H9 (cell line): ENCODE measurements at regions not wholly inside any gene's neighbourhood (a gene's known extent, or its start where the extent isn't known, plus 50 kb on each side); places are given as distances from the start of the nearest gene placed in this dataset.

Source experiments
- DNase-seq: peaks from one replicate; pipeline ENCODE4 v3.0.0-alpha.2; 2017
- H2AFZ ChIP-seq: one replicate; pipeline ENCODE4 v1.6.1; 2013; ENCODE audit warnings: mild to moderate bottlenecking, low read length, control low read depth, moderate library complexity
- H2AK5ac ChIP-seq: 2 replicates; pipeline ENCODE4 v1.6.1; 2013; ENCODE audit warnings: low read length, control low read depth, mixed read lengths; ENCODE audit not compliant: insufficient read length
- H2BK120ac ChIP-seq: one replicate; pipeline ENCODE4 v1.6.1; 2013; ENCODE audit warnings: low read depth, mild to moderate bottlenecking, low read length, control low read depth, inconsistent platforms; ENCODE audit not compliant: poor library complexity, severe bottlenecking
- H2BK12ac ChIP-seq: 2 replicates; pipeline ENCODE4 v1.6.1; 2013; ENCODE audit warnings: low read length, control low read depth, mixed read lengths, low read depth; ENCODE audit not compliant: insufficient read length
- H2BK15ac ChIP-seq: 2 replicates; pipeline ENCODE4 v1.6.1; 2013; ENCODE audit warnings: low read depth, low read length, control low read depth
- H2BK20ac ChIP-seq: one replicate; pipeline ENCODE4 v1.6.1; 2013; ENCODE audit warnings: low read depth, mild to moderate bottlenecking, low read length, control low read depth, inconsistent platforms; ENCODE audit not compliant: poor library complexity, severe bottlenecking
- H2BK5ac ChIP-seq: 2 replicates; pipeline ENCODE4 v1.6.1; 2013; ENCODE audit warnings: low read length, control low read depth, mixed read lengths; ENCODE audit not compliant: insufficient read length
- H3K14ac ChIP-seq: 2 replicates; pipeline ENCODE4 v1.6.1; 2013; ENCODE audit warnings: low read length, control low read depth; ENCODE audit not compliant: insufficient read depth
- H3K18ac ChIP-seq: 2 replicates; pipeline ENCODE4 v1.6.1; 2013; ENCODE audit warnings: low read depth, mild to moderate bottlenecking, mixed read lengths, low read length, control low read depth; ENCODE audit not compliant: insufficient read length
- H3K23ac ChIP-seq: 2 replicates; pipeline ENCODE4 v1.6.1; 2013; ENCODE audit warnings: low read length, control low read depth, mixed read lengths, low read depth; ENCODE audit not compliant: insufficient read length
- H3K23me2 ChIP-seq: 2 replicates; pipeline ENCODE4 v1.6.1; 2013; ENCODE audit warnings: low read depth, mild to moderate bottlenecking, mixed read lengths, low read length, control low read depth; ENCODE audit not compliant: insufficient read length, poor library complexity, severe bottlenecking
- H3K27ac ChIP-seq: 2 replicates; pipeline ENCODE4 v1.5.1; 2013; ENCODE audit warnings: low read length, control low read depth, mixed read lengths, low read depth; ENCODE audit not compliant: insufficient read length
- H3K27me3 ChIP-seq: 2 replicates; pipeline ENCODE4 v1.6.1; 2013; ENCODE audit warnings: low read length, control low read depth, inconsistent platforms; ENCODE audit not compliant: insufficient read depth
- H3K4ac ChIP-seq: 2 replicates; pipeline ENCODE4 v1.6.1; 2013; ENCODE audit warnings: low read depth, mild to moderate bottlenecking, control low read depth, inconsistent platforms, low read length, moderate library complexity
- H3K4me1 ChIP-seq: 2 replicates; pipeline ENCODE4 v1.6.1; 2013; ENCODE audit warnings: low read length, control low read depth, inconsistent platforms; ENCODE audit not compliant: insufficient read depth
- H3K4me2 ChIP-seq: 2 replicates; pipeline ENCODE4 v1.6.1; 2013; ENCODE audit warnings: low read length, control low read depth, mixed read lengths; ENCODE audit not compliant: insufficient read length, insufficient read depth
- H3K56ac ChIP-seq: 2 replicates; pipeline ENCODE4 v1.6.1; 2013; ENCODE audit warnings: low read depth, mild to moderate bottlenecking, mixed read lengths, low read length, control low read depth; ENCODE audit not compliant: insufficient read length
- H3K79me1 ChIP-seq: 2 replicates; pipeline ENCODE4 v1.6.1; 2013; ENCODE audit warnings: low read depth, mild to moderate bottlenecking, moderate library complexity, low read length, control low read depth, inconsistent platforms; ENCODE audit not compliant: insufficient read depth, poor library complexity, severe bottlenecking
- H3K79me2 ChIP-seq: 2 replicates; pipeline ENCODE4 v1.6.1; 2013; ENCODE audit warnings: low read length, control low read depth, inconsistent platforms; ENCODE audit not compliant: insufficient read depth
- H3K9ac ChIP-seq: 2 replicates; pipeline ENCODE4 v1.6.1; 2013; ENCODE audit warnings: low read length, control low read depth, mixed read lengths; ENCODE audit not compliant: insufficient read length; ENCODE audit errors: extremely low read depth
- H3K9me3 ChIP-seq: one replicate; pipeline ENCODE4 v1.6.1; 2013; ENCODE audit warnings: low read depth, low read length, inconsistent platforms; ENCODE audit not compliant: control insufficient read depth
- H3T11ph ChIP-seq: one replicate; pipeline ENCODE4 v1.6.1; 2013; ENCODE audit warnings: mild to moderate bottlenecking, low read length, control low read depth, inconsistent platforms
- H4K20me1 ChIP-seq: one replicate; pipeline ENCODE4 v1.6.1; 2013; ENCODE audit not compliant: control insufficient read depth, insufficient read length, insufficient read depth
- H4K5ac ChIP-seq: 2 replicates; pipeline ENCODE4 v1.6.1; 2013; ENCODE audit warnings: low read depth, mild to moderate bottlenecking, mixed read lengths, low read length, control low read depth; ENCODE audit not compliant: insufficient read length
- H4K8ac ChIP-seq: replicated peaks from 2 replicates; pipeline ENCODE4 v1.6.1; 2013; ENCODE audit warnings: low read length, control low read depth, mixed read lengths, low read depth; ENCODE audit not compliant: insufficient read length
- H4K91ac ChIP-seq: 2 replicates; pipeline ENCODE4 v1.6.1; 2013; ENCODE audit warnings: low read depth, mild to moderate bottlenecking, moderate library complexity, mixed read lengths, low read length, control low read depth; ENCODE audit not compliant: insufficient read length
- H3K27ac Mint-ChIP-seq, 3 experiments: 2 replicates in 2 of 3; 3 replicates in 1 of 3; pipeline ENCODE4 v1.8.0; 2020 to 2021; ENCODE audit warnings: mixed read lengths in 3 of 3, mild to moderate bottlenecking in 1 of 3, moderate library complexity in 1 of 3
- H3K27me3 Mint-ChIP-seq: 2 replicates; pipeline ENCODE4 v1.8.0; 2021; ENCODE audit warnings: low read depth, mild to moderate bottlenecking, moderate library complexity, mixed read lengths
- H3K36me3 Mint-ChIP-seq, 3 experiments: 2 replicates in 2 of 3; 3 replicates in 1 of 3; pipeline ENCODE4 v1.8.0; 2020 to 2021; ENCODE audit warnings: low read depth in 3 of 3, mixed read lengths in 3 of 3; ENCODE audit not compliant: insufficient read depth in 1 of 3
- H3K4me1 Mint-ChIP-seq, 2 experiments: 2 replicates each; pipeline ENCODE4 v1.8.0; 2020; ENCODE audit warnings: mixed read lengths in 2 of 2
- H3K4me3 Mint-ChIP-seq, 2 experiments: 2 replicates in 1 of 2; 3 replicates in 1 of 2; pipeline ENCODE4 v1.8.0; 2020 to 2021; ENCODE audit warnings: mild to moderate bottlenecking in 2 of 2, mixed read lengths in 2 of 2, moderate library complexity in 1 of 2
- H3K9me3 Mint-ChIP-seq, 2 experiments: 2 replicates in 1 of 2; 3 replicates in 1 of 2; pipeline ENCODE4 v1.8.0; 2020; ENCODE audit warnings: mild to moderate bottlenecking in 2 of 2, mixed read lengths in 2 of 2, moderate library complexity in 1 of 2
- WGBS: extraction: QIAGEN DNeasy Blood & Tissue Kit; methylation state at CpG from one replicate; pipeline ENCODE4 v1.1.7; 2013; ENCODE audit warnings: missing lambda C conversion rate, low lambda C conversion rate, mixed read lengths; ENCODE audit not compliant: insufficient read length; ENCODE audit errors: extremely low coverage; 5-methylcytosine and 5-hydroxymethylcytosine counted together
- TF ChIP-seq, protein P1 (sequence below): fragments of 200-600 bp; sonication (generic); conservative IDR thresholded peaks from 3 replicates; pipeline ENCODE4 v1.8.0; 2021; ENCODE audit warnings: antibody characterized with exemption, mild to moderate bottlenecking

DNA sequence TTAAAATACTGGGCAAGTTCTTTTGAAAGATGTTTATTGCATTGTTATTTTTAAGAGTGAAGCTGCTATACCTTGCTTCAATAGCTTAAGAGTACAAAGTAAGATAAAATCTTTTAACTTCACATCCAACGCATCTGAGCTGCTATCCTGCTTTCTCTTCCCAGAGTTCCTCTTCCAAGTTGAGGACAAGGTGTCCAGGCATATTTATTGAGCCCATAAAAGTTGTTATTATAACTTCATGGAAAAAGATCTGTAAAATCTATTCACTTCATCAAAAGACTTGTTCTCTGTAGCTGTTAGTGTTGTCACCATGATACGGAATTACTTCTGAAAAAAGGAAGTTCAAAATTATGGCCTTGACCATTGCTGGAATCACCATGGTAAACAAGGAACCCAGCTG lies 306.2 kb upstream of the ELAVL2 start:
- TF ChIP-seq, protein P1, sequence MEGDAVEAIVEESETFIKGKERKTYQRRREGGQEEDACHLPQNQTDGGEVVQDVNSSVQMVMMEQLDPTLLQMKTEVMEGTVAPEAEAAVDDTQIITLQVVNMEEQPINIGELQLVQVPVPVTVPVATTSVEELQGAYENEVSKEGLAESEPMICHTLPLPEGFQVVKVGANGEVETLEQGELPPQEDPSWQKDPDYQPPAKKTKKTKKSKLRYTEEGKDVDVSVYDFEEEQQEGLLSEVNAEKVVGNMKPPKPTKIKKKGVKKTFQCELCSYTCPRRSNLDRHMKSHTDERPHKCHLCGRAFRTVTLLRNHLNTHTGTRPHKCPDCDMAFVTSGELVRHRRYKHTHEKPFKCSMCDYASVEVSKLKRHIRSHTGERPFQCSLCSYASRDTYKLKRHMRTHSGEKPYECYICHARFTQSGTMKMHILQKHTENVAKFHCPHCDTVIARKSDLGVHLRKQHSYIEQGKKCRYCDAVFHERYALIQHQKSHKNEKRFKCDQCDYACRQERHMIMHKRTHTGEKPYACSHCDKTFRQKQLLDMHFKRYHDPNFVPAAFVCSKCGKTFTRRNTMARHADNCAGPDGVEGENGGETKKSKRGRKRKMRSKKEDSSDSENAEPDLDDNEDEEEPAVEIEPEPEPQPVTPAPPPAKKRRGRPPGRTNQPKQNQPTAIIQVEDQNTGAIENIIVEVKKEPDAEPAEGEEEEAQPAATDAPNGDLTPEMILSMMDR = no peak
- no peak overlapping the region for H4K5ac ChIP-seq
- H3K27ac Mint-ChIP-seq = no peak overlapping the region
- H2BK5ac ChIP-seq = no peak overlapping the region
- H3K27ac ChIP-seq = no peak overlapping the region
- H3K79me1 ChIP-seq = no peaks in the 10 kb centered on the region
- H3K4me3 Mint-ChIP-seq = no peak overlapping the region
- no peak overlapping the region for H3T11ph ChIP-seq
- no peaks in the 10 kb centered on the region for H3K4me1 Mint-ChIP-seq
- H3K4me2 ChIP-seq = no peak overlapping the region
- no peaks in the 10 kb centered on the region for H3K4me1 ChIP-seq
- peaks cover 4 to 5% of the 10 kb centered on the region in 2 experiments; a peak in 3 of 5 replicates for H3K9me3 Mint-ChIP-seq
- no peak overlapping the region for H3K14ac ChIP-seq
- no peak overlapping the region for H3K9ac ChIP-seq
- no peaks in the 10 kb centered on the region for H3K9me3 ChIP-seq
- H4K8ac ChIP-seq = no peak overlapping the region
- H2BK12ac ChIP-seq = no peak overlapping the region
- no peak for DNase-seq
- H3K23me2 ChIP-seq = no peaks in the 10 kb centered on the region
- no peak overlapping the region for H3K4ac ChIP-seq
- no peak overlapping the region for H3K18ac ChIP-seq
- H4K20me1 ChIP-seq = no peaks in the 10 kb centered on the region
- H2AK5ac ChIP-seq = no peak overlapping the region
- no peak overlapping the region for H2BK15ac ChIP-seq
- no peaks in the 10 kb centered on the region for H3K27me3 ChIP-seq
- H3K27me3 Mint-ChIP-seq = no peaks in the 10 kb centered on the region
- H3K56ac ChIP-seq = no peak overlapping the region
- no peak overlapping the region for H2BK120ac ChIP-seq
- no peaks in the 10 kb centered on the region for H3K79me2 ChIP-seq
- H3K23ac ChIP-seq = no peak overlapping the region
- no CpG with 5 or more reads among the region's 2 CpGs for WGBS
- no peak overlapping the region for H2BK20ac ChIP-seq
- H3K36me3 Mint-ChIP-seq = peaks cover 2 to 7% (median 5%) of the 10 kb centered on the region in 3 experiments; a peak in 4 of 7 replicates
- H2AFZ ChIP-seq = no peak overlapping the region
- H4K91ac ChIP-seq = no peak overlapping the region
